Heart left ventricle (tissue), 13 donors: ENCODE measurements at regions not wholly inside any gene's neighbourhood (a gene's known extent, or its start where the extent isn't known, plus 50 kb on each side); places are given as distances from the start of the nearest gene placed in this dataset.

Experiments
- CTCF ChIP-seq, 12 donors: fragments of 200-600 bp; sonication (generic) in 4 of 12; IDR thresholded peaks; one replicate each; pipeline versions ENCODE4 v1.5.0 to v1.8.0; 2018 to 2022; ENCODE audit warnings: antibody characterized with exemption in 12 of 12, mild to moderate bottlenecking in 5 of 12
- POLR2A ChIP-seq, 2 donors: fragments of 450-650 bp; IDR thresholded peaks; one replicate each; pipeline ENCODE4 v1.6.1; 2017; ENCODE audit warnings: antibody characterized with exemption in 2 of 2, mild to moderate bottlenecking in 2 of 2, moderate library complexity in 2 of 2
- donor health status: ischemic (EF 13 %, LVEDD 7.1; RV severe dilation, severe dysfunction).
- donor health status: DM: no; HTN: yes; CAD: no.
- donor health status: DM: no; HTN: no; CAD: no.
- donor health status: ischemic (EF 25% LVEDD 6.9; RV normal size, moderate dysfunction).
- donor health status: ischemic (EF 25% LVEDD 5.7; RV mildly dilated, moderate dysfunction).
- donor health status: ischemic (EF 35%, LVEDD 5.7; RV mildly dilated, moderate dysfunction).
- donor health status: nonischemic (EF 11% LVEDD 7.7; RV severe dilation, severe dysfunction).
- donor health status: DM: yes; HTN: yes; CAD: no.
- donor health status: PGD.
- donor health status: ischemic (EF 29% LVEDD 5.4; RV normal size, mild dysfunction).
- donor health status: nonischemic (EF 23%, LVEDD 6.1; RV moderate dilation, normal function).

- TF ChIP-seq POLR2A (IDR thresholded peaks at IDR 0.05): no peak
- TF ChIP-seq CTCF (IDR thresholded peaks at IDR 0.05): no peak
Observed at GRCh38 chr6:40312213-40313015, 274.8 kb downstream of the LRFN2 start.
